ENCODE measurements at regions not wholly inside any gene's neighbourhood (a gene's known extent, or its start where the extent isn't known, plus 50 kb on each side); places are given as distances from the start of the nearest gene placed in this dataset.

- TF ChIP-seq CTCF (IDR thresholded peaks at IDR 0.05) = no peak
- TF ChIP-seq POLR2A (IDR thresholded peaks at IDR 0.05) = no peak
These were observed 80.0 kb upstream of the AGBL1 start for GRCh38 chr15:85999658-86000057.
